ENCODE measurements at regions not wholly inside any gene's neighbourhood (a gene's known extent, or its start where the extent isn't known, plus 50 kb on each side); places are given as distances from the start of the nearest gene placed in this dataset.
"Not testable (repeated sequence)": the region's sequence is repeated elsewhere in the genome, so short reads cannot be mapped to it uniquely, and the experiment has no call there.

DNA sequence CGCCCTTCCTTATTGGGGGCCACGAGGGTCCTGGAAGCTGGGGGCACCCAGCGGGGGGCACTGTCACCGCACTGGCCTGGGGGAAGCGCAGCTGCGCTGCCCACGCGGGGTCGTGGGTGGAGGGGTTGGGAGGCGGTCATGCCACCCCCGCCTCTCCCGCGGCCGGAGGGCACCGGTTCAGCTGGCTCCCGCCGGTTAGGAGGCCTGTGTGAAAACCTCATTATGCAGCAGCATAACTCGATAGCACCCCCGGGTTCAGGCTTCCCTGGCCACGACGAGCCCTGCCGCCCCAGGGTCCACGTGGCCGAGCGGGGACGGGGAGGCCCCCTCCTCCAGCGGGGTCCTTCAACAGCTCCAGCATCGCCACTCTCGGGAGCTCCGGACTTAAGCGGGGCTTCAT lies 91.2 kb upstream of the ERCC6L2 start:
- no peak for DNase-seq (ENCODE audit: low spot score)

DNA sequence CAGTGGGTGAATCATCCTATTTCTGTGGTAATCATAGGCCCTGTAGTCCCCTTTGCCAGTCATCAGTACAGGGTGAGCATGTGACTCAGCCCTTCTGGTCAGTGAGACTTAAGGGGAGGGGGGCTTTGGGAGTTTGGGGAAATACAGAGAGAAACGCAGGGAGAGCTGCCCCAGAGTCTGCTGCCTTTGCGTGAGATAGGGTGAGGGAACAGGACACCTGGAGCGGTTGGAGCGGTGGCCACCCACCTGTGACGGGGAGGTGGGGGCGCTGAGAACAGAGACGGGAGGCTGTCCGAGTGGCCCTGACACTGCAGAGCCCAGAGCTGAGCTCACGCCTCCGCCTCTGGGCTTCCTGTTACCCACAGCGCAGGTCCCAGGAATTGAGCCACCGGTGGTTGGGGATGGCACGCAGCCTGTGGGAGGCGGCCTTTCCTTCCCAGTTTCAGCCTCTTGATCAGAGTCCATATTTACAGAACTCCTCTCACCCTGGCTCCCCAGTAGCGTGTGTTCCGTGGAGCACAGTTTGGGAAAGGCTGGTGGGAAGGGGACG lies 92.0 kb upstream of the ERCC6L2 start:
- DNase-seq (ENCODE audit: low spot score), result no peak

DNA sequence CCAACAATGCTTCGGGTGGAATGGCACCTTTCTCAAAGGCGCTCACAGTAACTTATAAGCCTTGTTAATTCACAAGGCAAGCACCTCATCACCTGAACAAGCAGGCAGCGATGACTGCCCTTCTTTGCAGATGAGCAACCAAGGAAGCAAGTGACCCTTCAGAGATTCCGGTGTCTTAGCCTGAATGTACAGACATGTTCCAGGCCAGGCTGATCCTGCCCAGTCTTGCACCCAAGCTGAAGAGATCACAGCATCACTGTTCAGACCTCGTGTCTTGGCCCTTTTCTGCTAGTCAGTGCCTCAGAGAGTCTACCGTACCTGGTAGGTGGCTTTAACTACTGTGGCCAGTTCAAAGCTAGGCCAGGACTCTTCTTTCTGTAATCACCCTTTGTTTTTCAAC lies 94.7 kb upstream of the ERCC6L2 start:
- no peak for DNase-seq (ENCODE audit: low spot score)

DNA sequence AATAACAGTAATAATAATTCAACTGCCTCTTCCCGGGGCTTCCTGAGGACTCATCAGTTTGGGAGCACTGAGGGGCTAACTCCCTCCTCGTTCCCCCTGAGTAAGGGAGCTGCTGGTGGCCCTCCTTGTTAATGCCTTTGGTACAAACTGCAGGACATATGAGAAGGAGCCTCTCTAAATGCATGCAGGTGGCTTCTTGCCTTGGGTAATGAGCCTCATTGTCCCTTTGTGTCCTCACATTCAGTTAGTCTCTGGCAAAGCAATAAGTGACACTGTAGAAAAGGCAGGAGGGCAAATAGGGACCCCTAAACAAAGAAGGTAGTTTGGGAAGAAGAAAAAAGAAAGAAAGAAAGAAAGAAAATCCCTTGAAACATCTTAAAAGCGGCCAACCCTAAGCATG lies 95.4 kb upstream of the ERCC6L2 start:
- no peak for DNase-seq (ENCODE audit: low spot score)

GRCh38 chr9:95779597-95779996 lies 95.9 kb upstream of the ERCC6L2 start:
- not testable (repeated sequence) for DNase-seq (ENCODE audit: low spot score)

DNA sequence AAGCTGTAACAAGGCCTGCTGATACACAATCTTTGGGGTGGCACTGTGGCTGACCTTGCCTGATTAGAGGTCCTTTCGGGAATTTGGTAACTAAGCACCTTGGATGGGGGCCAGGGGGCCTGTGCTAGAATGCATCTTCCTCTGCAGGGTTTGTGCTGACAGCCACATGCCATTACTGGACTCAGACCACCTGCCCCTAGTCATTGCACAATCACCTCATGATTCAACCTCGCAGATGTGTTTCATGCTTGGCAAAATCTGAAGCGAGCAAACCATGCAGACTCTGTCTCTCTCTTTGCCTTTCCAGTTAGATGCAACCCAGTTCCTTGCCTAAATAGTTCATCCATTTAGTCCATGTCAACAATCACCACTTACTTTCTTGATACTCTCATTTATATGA lies 96.5 kb upstream of the ERCC6L2 start:
- DNase-seq (ENCODE audit: low spot score), result peak; percentile 73

DNA sequence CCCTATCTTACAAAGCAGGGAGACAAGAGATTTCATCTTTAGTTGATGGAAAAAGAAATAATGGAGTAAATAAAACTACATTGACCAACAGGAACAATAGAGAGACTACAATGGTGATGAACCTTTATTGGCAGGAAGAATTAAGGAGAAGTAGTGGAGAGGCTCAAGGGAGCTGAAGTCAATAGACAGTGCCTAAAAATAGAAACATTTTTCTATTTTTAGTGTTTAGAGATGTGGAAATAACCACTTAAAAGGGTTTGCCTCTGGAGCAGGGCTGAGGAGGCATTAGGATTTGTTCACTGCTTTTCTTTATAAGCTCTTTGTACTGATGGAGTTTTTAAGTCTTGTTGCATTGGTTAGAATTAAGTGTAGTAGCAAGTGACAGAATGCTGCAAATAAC lies 98.4 kb upstream of the ERCC6L2 start:
- no peak for DNase-seq (ENCODE audit: low spot score)

GRCh38 chr9:95776176-95776575 lies 99.3 kb upstream of the ERCC6L2 start:
- no peak for DNase-seq (ENCODE audit: low spot score)

GRCh38 chr9:95775191-95775590 lies 100.3 kb upstream of the ERCC6L2 start:
- DNase-seq (ENCODE audit: low spot score), result no peak

GRCh38 chr9:95773053-95773418 lies 102.5 kb upstream of the ERCC6L2 start:
- peak; percentile 71 for DNase-seq (ENCODE audit: low spot score)

- DNase-seq (ENCODE audit: low spot score), result peak; percentile 70
Measured at GRCh38 chr9:95772320-95773052, 103.0 kb upstream of the ERCC6L2 start.

GRCh38 chr9:95771556-95772246 lies 103.8 kb upstream of the ERCC6L2 start:
- DNase-seq (ENCODE audit: low spot score), result no peak

DNA sequence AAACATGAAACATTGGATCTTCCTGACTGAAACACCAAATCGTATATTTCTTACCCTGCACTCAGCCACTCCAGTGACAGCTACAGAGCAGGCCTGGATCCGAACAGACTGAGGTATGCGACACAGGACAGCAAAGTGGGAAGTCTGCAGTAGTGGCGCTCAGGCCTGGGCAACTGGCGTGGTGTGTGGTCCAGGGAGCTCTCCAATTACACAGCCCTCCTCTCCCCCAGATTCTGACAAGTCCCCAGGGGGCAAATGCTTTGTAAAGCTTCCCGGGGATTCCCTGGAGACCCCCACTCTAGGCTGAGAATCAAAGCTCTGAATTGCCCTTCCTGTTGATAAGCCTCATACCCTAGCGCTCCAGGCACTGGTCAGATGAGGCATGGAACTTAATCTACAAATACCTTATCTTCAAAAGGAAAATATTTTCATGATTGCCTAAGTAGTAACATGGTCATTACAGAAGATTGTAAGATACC lies 104.8 kb upstream of the ERCC6L2 start:
- DNase-seq (ENCODE audit: low spot score), result no peak

- DNase-seq (ENCODE audit: low spot score), result no peak
Measured at GRCh38 chr9:95769909-95770433, 105.5 kb upstream of the ERCC6L2 start.

GRCh38 chr9:95769473-95769872 lies 106.0 kb upstream of the ERCC6L2 start:
- no peak for DNase-seq (ENCODE audit: low spot score)

DNA sequence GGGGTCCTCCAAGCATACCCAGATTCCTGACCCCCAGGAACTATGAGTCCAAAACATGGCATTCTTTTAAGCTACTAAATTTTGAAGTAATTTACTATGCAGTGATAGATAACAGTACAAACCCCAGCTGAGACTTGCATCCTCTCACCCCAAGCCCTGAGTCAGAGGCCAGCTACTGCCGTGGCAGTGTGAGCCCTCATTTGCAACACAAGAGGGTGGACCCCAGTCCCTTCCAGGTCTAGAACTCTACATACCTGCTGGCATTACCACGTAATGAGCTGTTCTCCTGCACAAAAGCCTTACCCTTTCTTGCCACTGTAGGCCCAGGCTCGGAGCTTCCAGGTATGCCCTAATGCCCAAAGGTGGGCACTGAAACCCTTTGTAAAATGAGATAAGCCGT lies 108.6 kb upstream of the ERCC6L2 start:
- DNase-seq (ENCODE audit: low spot score), result no peak

DNA sequence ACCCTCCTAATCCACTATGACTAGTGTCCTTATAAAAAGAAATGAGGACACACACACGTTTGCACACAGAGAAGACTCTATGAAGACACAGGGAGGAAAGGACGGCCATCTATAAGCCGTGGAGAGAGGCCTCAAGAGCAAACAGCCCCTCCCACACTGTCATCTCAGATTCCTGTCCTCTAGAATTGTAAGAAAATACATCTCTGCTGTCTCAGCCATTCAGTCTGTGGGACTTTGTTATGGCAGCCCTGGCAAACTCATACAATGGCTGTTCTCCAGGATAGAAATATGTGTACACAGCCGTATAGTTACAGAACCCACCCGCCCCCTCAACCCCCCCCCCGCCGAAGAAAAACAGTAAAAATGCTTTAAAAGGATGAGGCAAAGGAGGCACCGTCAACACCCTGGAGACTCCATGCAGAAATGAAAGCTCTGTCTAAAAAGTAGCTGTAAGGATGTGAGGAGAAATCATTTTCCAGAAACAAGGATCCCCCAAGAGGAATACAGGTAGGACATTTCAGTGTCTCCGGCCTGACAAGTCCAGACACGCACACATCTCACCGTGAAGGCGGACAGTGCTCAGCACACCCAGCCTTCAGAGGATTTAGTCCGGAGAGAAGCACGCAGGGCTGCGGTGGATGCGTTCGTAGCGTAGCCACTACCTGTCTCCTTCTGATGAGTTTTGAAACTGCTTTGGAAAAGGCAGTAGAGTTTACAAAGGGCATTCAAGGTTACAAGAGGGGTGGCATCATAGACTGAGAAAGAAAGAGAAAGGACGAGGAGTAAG lies 110.8 kb upstream of the ERCC6L2 start:
- no peak for DNase-seq (ENCODE audit: low spot score)

- no peak for DNase-seq (ENCODE audit: low spot score)
Measured at GRCh38 chr9:95763983-95764382, 111.5 kb upstream of the ERCC6L2 start.

DNA sequence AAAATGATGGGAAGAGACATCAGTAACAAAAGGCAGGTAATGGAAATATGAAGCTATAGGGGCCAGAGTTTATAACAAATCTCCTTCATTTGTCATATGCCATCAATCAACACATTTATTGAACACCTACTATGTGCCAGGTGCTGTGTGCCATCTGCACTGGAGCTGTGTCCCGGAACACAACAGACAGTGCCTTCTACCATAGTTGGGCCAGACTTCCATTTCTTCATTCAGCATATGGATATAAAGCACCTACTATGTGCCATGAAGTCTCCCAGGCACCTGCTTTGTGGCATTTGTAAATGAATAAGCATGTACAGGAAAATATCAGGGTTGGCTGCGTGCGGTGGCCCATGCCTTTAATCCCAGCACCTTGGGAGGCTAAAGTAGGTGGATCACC lies 112.5 kb upstream of the ERCC6L2 start:
- DNase-seq (ENCODE audit: low spot score), result no peak

DNA sequence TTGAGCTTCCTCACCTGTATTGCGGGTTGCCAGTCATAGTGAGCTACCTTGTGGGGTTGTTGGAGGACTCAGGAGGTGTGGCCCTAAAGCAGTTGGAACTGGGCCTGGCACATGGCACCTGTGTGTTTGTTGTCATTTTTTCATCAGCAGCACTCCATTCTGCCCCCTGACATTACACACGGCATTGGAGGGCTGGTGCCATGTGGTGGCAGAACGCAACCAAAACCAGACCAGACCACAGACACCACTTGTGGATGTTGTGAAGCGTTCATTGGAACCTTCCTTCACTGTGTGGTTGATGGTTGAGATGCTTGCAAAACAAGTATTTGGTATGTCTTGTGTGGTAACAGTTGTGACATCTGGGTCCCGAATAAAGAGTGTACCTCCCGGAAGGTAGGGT lies 113.2 kb upstream of the ERCC6L2 start:
- no peak for DNase-seq (ENCODE audit: low spot score)

DNA sequence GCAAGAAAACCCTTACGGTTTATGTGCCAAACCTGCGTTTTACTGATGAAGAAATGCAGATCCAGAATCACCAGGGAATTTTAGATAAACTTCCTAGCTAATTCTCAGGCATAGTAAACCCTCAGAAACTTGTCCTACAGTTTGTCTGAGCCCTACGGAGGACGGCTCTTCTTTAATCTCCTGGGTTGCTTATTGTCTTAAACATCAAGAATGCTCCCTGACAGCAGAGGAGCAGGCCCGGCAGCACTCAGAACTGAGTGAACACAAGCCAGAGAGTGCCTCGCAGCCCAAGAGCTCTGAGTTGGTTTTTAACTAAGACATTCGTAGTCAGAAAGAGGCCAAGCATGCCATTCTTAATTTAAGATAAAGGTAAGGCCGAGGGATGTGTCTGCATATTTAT lies 114.7 kb upstream of the ERCC6L2 start:
- no peak for DNase-seq (ENCODE audit: low spot score)

DNA sequence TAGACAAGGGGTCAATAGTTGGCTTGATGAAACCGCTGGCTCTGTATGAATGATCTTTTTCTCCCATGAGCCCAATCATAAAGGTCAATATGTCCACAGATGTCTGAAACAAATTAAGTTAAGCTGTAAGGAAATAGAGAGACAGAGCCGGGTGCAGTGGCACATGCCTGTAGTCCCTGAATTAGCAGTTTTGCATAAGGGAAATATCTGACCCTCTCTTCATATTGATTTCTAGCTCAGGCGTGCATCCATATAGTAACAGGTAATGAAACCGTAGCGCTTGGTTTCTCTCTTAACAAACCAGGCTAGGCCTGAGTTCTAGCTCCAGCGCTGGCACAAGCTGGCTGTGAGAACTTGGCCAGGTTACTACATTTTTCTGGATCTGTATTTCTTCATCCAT lies 118.1 kb upstream of the ERCC6L2 start:
- no peak for DNase-seq (ENCODE audit: low spot score)

Data from AG08395 (cell line).